IMR-90 (cell line): ENCODE measurements at regions not wholly inside any gene's neighbourhood (a gene's known extent, or its start where the extent isn't known, plus 50 kb on each side); places are given as distances from the start of the nearest gene placed in this dataset.

Source experiments
- ATAC-seq: fragments of 200-7000 bp; cut with Tn5 transposase; 2 replicates; pipeline ENCODE4 v1.9.1; 2020; ENCODE audit warnings: low read depth, mild to moderate bottlenecking, moderate library complexity
- BruUV-seq: library from RNA; stranded (reverse); fragments of 400-500 nt; replicated peaks from 2 replicates; lab custom pipeline; 2021; lab: Mats Ljungman, UMichigan
- CTCF ChIA-PET: fragments of 300-600 bp; formaldehyde crosslinking; extraction: SDS; loops from one replicate; lab custom pipeline; 2021; ENCODE audit warnings: antibody characterized with exemption; lab: Yijun Ruan, JAX
- POLR2A ChIA-PET: fragments of 300-600 bp; sonication (Branson Sonifier 250); formaldehyde crosslinking; loops from one replicate; lab custom pipeline; 2022; ENCODE audit warnings: antibody characterized with exemption; ENCODE audit not compliant: unreplicated experiment; lab: Charles Lee
- DNase-seq: peaks from one replicate; pipeline ENCODE4 v3.0.0; 2013
- H2AFZ ChIP-seq: replicated peaks from 2 replicates; pipeline ENCODE3; 2013; ENCODE audit warnings: low read length, mild to moderate bottlenecking; ENCODE audit not compliant: poor library complexity
- H2AK5ac ChIP-seq: 2 replicates; pipeline ENCODE4 v1.6.1; 2013; ENCODE audit warnings: low read depth, low read length, inconsistent platforms
- H2AK9ac ChIP-seq: replicated peaks from 2 replicates; pipeline ENCODE3; 2013; ENCODE audit warnings: mild to moderate bottlenecking, low read depth, low read length, moderate library complexity; ENCODE audit not compliant: poor library complexity
- H2BK120ac ChIP-seq: 2 replicates; pipeline ENCODE4 v1.6.1; 2013; ENCODE audit warnings: low read depth, low read length, inconsistent platforms
- H2BK15ac ChIP-seq: 3 replicates; pipeline ENCODE4 v1.6.1; 2013; ENCODE audit warnings: low read depth, low read length, inconsistent platforms
- H2BK20ac ChIP-seq: 2 replicates; pipeline ENCODE4 v1.6.1; 2013; ENCODE audit warnings: low read depth, mild to moderate bottlenecking, inconsistent platforms, low read length, moderate library complexity
- H2BK5ac ChIP-seq: 2 replicates; pipeline ENCODE4 v1.6.1; 2013; ENCODE audit warnings: mild to moderate bottlenecking, low read depth, low read length, inconsistent platforms; ENCODE audit not compliant: poor library complexity, severe bottlenecking
- H3K14ac ChIP-seq: replicated peaks from 2 replicates; pipeline ENCODE4 v1.6.1; 2013; ENCODE audit warnings: low read depth, low read length, inconsistent platforms
- H3K18ac ChIP-seq: 2 replicates; pipeline ENCODE4 v1.6.1; 2013; ENCODE audit warnings: low read depth, low read length, control low read depth
- H3K23ac ChIP-seq: 2 replicates; pipeline ENCODE4 v1.6.1; 2013; ENCODE audit warnings: low read depth, low read length, inconsistent platforms
- H3K27ac ChIP-seq: 2 replicates; pipeline ENCODE4 v1.5.1; 2013; ENCODE audit warnings: mild to moderate bottlenecking, control low read depth, low read length; ENCODE audit not compliant: insufficient read depth
- H3K27me3 ChIP-seq: 2 replicates; pipeline ENCODE4 v1.6.1; 2013; ENCODE audit warnings: low read length; ENCODE audit not compliant: control insufficient read depth, insufficient read depth
- H3K36me3 ChIP-seq: 2 replicates; pipeline ENCODE4 v1.6.1; 2013; ENCODE audit warnings: low read length, mixed read lengths; ENCODE audit not compliant: control insufficient read depth, insufficient read depth
- H3K4ac ChIP-seq: 2 replicates; pipeline ENCODE4 v1.6.1; 2013; ENCODE audit warnings: low read depth, low read length, inconsistent platforms
- H3K4me1 ChIP-seq: 2 replicates; pipeline ENCODE4 v1.6.1; 2013; ENCODE audit warnings: low read length, mixed read lengths; ENCODE audit not compliant: control insufficient read depth, insufficient read depth
- H3K4me2 ChIP-seq: 2 replicates; pipeline ENCODE4 v1.6.1; 2013; ENCODE audit warnings: low read depth, mild to moderate bottlenecking, control low read depth, low read length, moderate library complexity
- H3K4me3 ChIP-seq: 2 replicates; pipeline ENCODE4 v1.5.1; 2013; ENCODE audit warnings: low read depth, mild to moderate bottlenecking, control low read depth, low read length, moderate library complexity; ENCODE audit not compliant: insufficient read depth
- H3K56ac ChIP-seq: 2 replicates; pipeline ENCODE4 v1.6.1; 2013; ENCODE audit warnings: low read length, inconsistent platforms; ENCODE audit not compliant: insufficient read depth; ENCODE audit errors: extremely low read depth
- H3K79me1 ChIP-seq, 2 experiments: 2 replicates each; pipeline ENCODE4 v1.6.1; 2013; ENCODE audit warnings: low read length in 2 of 2, inconsistent platforms in 1 of 2, low read depth in 1 of 2
- H3K9ac ChIP-seq: 2 replicates; pipeline ENCODE4 v1.6.1; 2013; ENCODE audit warnings: low read depth, low read length, control low read depth
- H3K9me1 ChIP-seq: 2 replicates; pipeline ENCODE4 v1.6.1; 2013; ENCODE audit warnings: low read length, inconsistent platforms; ENCODE audit not compliant: insufficient read depth
- H3K9me3 ChIP-seq: 2 replicates; pipeline ENCODE4 v1.6.1; 2013; ENCODE audit warnings: low read length; ENCODE audit not compliant: control insufficient read depth, insufficient read depth
- H4K20me1 ChIP-seq: 2 replicates; pipeline ENCODE4 v1.6.1; 2013; ENCODE audit warnings: low read length, inconsistent platforms; ENCODE audit not compliant: insufficient read depth
- H4K5ac ChIP-seq: 2 replicates; pipeline ENCODE4 v1.6.1; 2013; ENCODE audit warnings: mild to moderate bottlenecking, low read depth, low read length, control low read depth
- H4K8ac ChIP-seq, 2 experiments: 2 replicates each; pipeline ENCODE4 v1.6.1; 2013; ENCODE audit warnings: low read depth in 2 of 2, low read length in 2 of 2, control low read depth in 1 of 2, inconsistent platforms in 1 of 2
- H4K91ac ChIP-seq: 2 replicates; pipeline ENCODE4 v1.6.1; 2013; ENCODE audit warnings: low read depth, low read length, inconsistent platforms; ENCODE audit not compliant: insufficient read depth
- BHLHE40 ChIP-seq: fragments of 150-350 bp; IDR thresholded peaks from 2 replicates; pipeline ENCODE4 v1.6.1; 2016; ENCODE audit warnings: mild to moderate bottlenecking, low read depth, low read length
- CHD1 ChIP-seq: IDR thresholded peaks from 2 replicates; pipeline ENCODE4 v1.6.1; 2012; ENCODE audit warnings: low read depth, low read length, improper control_type of control experiment
- MXI1 ChIP-seq: IDR thresholded peaks from 2 replicates; pipeline ENCODE4 v1.6.1; 2012; ENCODE audit warnings: low read depth, mild to moderate bottlenecking, low read length, moderate library complexity, borderline replicate concordance
- WGBS, 2 experiments: methylation state at CpG; one replicate each; pipeline versions ENCODE4 v1.1.5 to v1.1.7; 2013; ENCODE audit warnings: missing lambda C conversion rate in 2 of 2; ENCODE audit not compliant: insufficient read length in 1 of 2; ENCODE audit errors: extremely low coverage in 2 of 2; 5-methylcytosine and 5-hydroxymethylcytosine counted together
- dilution Hi-C: fragments of 300-500 bp; cut with HindIII; formaldehyde crosslinking; loops from one replicate; pipeline ENCODE4 v1.14.3; 2018; ENCODE audit warnings: low sequenced_read_pairs; ENCODE audit not compliant: unreplicated experiment
- in situ Hi-C: fragments of 300-500 bp; cut with MboI; formaldehyde crosslinking; loops from 3 replicates; pipeline ENCODE4 v1.14.3; 2019; ENCODE audit warnings: low sequenced_read_pairs, inconsistent platforms, mixed read lengths
- intact Hi-C: fragments of 100-400 bp; cut with micrococcal nuclease; formaldehyde crosslinking; loops from 2 replicates; pipeline ENCODE4 v1.10.0; 2022

DNA sequence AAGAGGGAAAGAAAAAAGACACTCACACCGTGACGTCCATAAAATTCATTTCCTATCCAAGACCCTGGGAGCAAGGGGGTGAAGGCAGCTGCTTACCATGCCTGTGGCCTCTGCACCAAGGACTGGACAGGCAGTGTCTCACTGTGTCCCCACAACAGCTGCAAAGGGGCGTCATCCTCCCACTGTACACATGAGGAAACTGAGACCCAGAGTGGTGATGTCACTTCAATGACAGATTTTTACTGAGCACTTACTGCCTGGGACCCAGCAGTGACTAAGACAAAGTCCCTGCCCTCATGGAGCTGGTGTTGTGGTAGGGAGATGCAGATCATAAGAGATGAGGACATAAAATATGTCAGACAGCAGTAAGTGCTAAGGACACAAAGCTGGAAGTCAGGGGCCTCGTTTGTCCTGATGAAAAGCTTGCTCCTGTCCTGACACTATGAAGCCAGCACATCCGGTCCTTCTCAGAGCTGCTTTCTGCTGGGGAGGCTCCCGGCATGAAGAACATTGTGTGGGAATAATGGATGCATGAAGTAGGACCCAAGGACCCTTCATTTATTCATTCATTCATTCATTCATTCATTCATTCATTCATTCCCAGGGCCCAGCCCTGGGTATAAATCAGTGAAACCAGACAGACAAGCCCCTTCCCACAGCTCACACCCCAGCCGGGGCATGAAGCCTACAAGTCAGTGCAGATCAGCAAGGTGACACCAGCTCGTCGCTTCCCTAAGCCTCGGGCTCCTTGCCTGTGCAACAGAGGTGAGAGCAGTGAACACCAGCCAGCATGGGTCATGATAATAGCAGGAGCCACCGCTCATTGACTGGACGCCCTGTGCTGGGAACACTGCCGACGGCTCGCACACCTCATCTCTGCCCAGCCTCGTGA is 473.7 kb downstream of the MATN1 start (continued):
- no peak for TF ChIP-seq CHD1

DNA sequence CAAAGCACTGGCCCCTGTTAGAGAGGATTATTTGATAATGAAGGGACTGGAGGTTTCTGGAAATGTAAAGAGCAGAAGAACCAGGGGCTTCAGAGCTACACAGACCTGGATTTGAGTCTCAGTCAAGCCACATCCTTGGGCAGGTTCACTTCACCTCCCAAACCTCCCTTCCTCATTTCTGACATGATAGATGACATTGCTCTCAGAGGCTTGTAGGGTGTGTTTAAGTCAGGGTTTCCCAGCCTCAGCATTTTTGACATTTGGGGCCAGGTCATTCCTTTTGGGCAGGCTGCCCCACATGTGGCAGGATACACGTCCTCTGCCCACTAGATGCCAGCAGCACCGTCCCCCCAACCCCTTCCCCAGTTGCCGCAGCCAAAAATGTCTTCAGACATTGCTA is 474.6 kb downstream of the MATN1 start:
- no peak overlapping the region for H3K18ac ChIP-seq
- H2BK5ac ChIP-seq, result no peak overlapping the region
- in situ Hi-C loops, result no loop called here

More for the DNA sequence above, 474.6 kb downstream of the MATN1 start:
- no peak for DNase-seq
- POLR2A ChIA-PET, result no interaction called here
- no TSS peak for BruUV-seq
- dilution Hi-C loops, result no loop called here
- H3K4me2 ChIP-seq, result no peak overlapping the region
- H2AK5ac ChIP-seq, result no peak overlapping the region
- H3K4ac ChIP-seq, result no peak overlapping the region
- H2BK15ac ChIP-seq, result no peak overlapping the region
- WGBS, 2 experiments, result no CpG with 5 or more reads among the region's 3 CpGs
- H3K4me1 ChIP-seq, result no peaks in the 10 kb centered on the region
- H3K4me3 ChIP-seq, result no peak overlapping the region
- H3K9me3 ChIP-seq, result no peaks in the 10 kb centered on the region
- H2AK9ac ChIP-seq, result no peak overlapping the region
- H2BK20ac ChIP-seq, result no peak overlapping the region
- H4K8ac ChIP-seq, result no peak overlapping the region
- no peaks in the 10 kb centered on the region for H3K27me3 ChIP-seq
- H3K23ac ChIP-seq, result no peak overlapping the region
- CTCF ChIA-PET, result no interaction called here
- no peaks in the 10 kb centered on the region for H3K9me1 ChIP-seq
- no peak overlapping the region for H2AFZ ChIP-seq
- H2BK120ac ChIP-seq, result no peak overlapping the region
- no peak for ATAC-seq
- TF ChIP-seq BHLHE40, result no peak
- no peak for TF ChIP-seq MXI1
- H3K79me1 ChIP-seq, result no peaks in the 10 kb centered on the region
- H3K56ac ChIP-seq, result no peak overlapping the region
- intact Hi-C loops, result no loop called here
- no peak overlapping the region for H3K14ac ChIP-seq
- H3K9ac ChIP-seq, result no peak overlapping the region
- H3K27ac ChIP-seq, result no peak overlapping the region
- H4K5ac ChIP-seq, result no peak overlapping the region
- H3K36me3 ChIP-seq, result no peaks in the 10 kb centered on the region
- no peak overlapping the region for H4K91ac ChIP-seq
- H4K20me1 ChIP-seq, result no peaks in the 10 kb centered on the region
